ENCODE measurements at regions not wholly inside any gene's neighbourhood (a gene's known extent, or its start where the extent isn't known, plus 50 kb on each side); places are given as distances from the start of the nearest gene placed in this dataset.

DNA sequence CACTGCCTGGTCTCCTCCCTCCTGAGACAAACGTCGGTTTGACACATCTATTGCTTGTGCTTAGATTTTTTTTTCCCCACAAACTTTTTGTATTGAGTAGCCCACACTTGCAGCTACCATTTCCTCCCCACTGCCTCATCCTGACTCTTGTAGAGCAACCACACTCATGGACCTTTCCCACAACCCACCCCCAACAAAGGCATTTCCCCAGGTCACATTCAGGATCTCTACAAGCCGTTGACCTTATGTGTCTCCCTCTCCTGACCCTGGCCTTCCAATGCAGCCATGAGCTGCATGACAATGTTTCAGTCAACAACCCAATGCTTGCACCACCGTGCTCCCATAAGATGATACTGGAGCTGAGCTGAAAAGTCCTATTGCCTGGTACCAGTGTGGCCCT, 91.9 kb upstream of the MKI67 start:
- TF ChIP-seq POLR2AphosphoS5 (IDR thresholded peaks at IDR 0.05; ENCODE audit: low read depth, low read length) (no peak), SIN3A (IDR thresholded peaks at IDR 0.05; ENCODE audit: borderline replicate concordance, insufficient read depth, low read length) (no peak)
- TF ChIP-seq, protein P1, sequence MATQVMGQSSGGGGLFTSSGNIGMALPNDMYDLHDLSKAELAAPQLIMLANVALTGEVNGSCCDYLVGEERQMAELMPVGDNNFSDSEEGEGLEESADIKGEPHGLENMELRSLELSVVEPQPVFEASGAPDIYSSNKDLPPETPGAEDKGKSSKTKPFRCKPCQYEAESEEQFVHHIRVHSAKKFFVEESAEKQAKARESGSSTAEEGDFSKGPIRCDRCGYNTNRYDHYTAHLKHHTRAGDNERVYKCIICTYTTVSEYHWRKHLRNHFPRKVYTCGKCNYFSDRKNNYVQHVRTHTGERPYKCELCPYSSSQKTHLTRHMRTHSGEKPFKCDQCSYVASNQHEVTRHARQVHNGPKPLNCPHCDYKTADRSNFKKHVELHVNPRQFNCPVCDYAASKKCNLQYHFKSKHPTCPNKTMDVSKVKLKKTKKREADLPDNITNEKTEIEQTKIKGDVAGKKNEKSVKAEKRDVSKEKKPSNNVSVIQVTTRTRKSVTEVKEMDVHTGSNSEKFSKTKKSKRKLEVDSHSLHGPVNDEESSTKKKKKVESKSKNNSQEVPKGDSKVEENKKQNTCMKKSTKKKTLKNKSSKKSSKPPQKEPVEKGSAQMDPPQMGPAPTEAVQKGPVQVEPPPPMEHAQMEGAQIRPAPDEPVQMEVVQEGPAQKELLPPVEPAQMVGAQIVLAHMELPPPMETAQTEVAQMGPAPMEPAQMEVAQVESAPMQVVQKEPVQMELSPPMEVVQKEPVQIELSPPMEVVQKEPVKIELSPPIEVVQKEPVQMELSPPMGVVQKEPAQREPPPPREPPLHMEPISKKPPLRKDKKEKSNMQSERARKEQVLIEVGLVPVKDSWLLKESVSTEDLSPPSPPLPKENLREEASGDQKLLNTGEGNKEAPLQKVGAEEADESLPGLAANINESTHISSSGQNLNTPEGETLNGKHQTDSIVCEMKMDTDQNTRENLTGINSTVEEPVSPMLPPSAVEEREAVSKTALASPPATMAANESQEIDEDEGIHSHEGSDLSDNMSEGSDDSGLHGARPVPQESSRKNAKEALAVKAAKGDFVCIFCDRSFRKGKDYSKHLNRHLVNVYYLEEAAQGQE (IDR thresholded peaks at IDR 0.05; ENCODE audit: insufficient read depth in 1 of 2, low read depth in 2 of 2, low read length in 2 of 2), result no peak

All from PFSK-1 (cell line).